GM12865 (cell line): ENCODE measurements at regions not wholly inside any gene's neighbourhood (a gene's known extent, or its start where the extent isn't known, plus 50 kb on each side); places are given as distances from the start of the nearest gene placed in this dataset.
"Not testable (repeated sequence)": the region's sequence is repeated elsewhere in the genome, so short reads cannot be mapped to it uniquely, and the experiment has no call there.

Experiments
- DNase-seq: peaks from one replicate; pipeline ENCODE4 v3.0.0; 2010; ENCODE audit warnings: low read depth
- H3K4me3 ChIP-seq: 2 replicates; pipeline ENCODE4 v1.5.1; 2011; ENCODE audit warnings: mild to moderate bottlenecking, low read depth, low read length, control low read depth
- TF ChIP-seq, protein P1 (sequence below): IDR thresholded peaks from 2 replicates; pipeline ENCODE4 v1.5.1; 2011; ENCODE audit warnings: low read length, control low read depth, low read depth, inconsistent platforms; ENCODE audit not compliant: insufficient read depth; ENCODE audit errors: missing control alignments

DNA sequence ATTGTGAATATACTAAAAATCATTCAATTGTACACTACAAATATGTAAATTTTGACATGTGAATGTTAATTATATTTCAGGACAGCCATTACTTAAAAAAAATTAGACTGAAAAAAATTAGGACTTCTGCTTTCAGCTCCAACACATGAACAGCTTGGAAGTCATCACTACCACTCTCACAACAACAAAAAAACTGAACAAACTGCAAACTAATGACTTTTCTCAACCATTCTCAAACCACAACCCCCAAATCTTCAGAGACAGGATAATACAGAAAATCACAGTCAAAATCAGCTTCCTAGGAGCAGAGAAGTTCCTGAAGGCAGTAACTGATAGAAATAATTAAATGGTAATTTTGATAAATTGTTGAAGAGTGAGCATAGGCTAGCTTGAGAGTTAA lies 686.4 kb downstream of the TLE1 start:
- TF ChIP-seq, protein P1, sequence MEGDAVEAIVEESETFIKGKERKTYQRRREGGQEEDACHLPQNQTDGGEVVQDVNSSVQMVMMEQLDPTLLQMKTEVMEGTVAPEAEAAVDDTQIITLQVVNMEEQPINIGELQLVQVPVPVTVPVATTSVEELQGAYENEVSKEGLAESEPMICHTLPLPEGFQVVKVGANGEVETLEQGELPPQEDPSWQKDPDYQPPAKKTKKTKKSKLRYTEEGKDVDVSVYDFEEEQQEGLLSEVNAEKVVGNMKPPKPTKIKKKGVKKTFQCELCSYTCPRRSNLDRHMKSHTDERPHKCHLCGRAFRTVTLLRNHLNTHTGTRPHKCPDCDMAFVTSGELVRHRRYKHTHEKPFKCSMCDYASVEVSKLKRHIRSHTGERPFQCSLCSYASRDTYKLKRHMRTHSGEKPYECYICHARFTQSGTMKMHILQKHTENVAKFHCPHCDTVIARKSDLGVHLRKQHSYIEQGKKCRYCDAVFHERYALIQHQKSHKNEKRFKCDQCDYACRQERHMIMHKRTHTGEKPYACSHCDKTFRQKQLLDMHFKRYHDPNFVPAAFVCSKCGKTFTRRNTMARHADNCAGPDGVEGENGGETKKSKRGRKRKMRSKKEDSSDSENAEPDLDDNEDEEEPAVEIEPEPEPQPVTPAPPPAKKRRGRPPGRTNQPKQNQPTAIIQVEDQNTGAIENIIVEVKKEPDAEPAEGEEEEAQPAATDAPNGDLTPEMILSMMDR: no peak
- no peak overlapping the region for H3K4me3 ChIP-seq
- no peak for DNase-seq

DNA sequence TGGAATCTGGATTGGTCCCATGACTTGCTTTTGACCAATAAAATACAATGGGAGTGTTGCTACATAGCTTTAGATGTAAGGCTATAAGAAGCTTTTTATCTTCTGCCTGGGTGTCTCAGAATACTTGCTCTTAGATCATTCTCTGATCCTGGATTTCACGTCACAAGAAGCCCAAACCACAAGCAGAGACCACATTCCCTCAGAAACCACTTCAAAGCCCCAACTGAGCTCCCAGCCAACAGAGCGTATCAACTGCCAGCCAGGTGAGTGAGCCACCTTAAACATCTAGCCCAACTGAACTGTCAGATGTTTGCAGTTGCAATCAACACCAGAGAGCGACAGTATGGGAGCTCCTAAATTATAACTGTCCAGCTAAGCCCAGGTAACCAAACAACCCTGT lies 687.1 kb downstream of the TLE1 start:
- TF ChIP-seq, protein P1: no peak
- H3K4me3 ChIP-seq: no peak overlapping the region
- peak; percentile 11 for DNase-seq

DNA sequence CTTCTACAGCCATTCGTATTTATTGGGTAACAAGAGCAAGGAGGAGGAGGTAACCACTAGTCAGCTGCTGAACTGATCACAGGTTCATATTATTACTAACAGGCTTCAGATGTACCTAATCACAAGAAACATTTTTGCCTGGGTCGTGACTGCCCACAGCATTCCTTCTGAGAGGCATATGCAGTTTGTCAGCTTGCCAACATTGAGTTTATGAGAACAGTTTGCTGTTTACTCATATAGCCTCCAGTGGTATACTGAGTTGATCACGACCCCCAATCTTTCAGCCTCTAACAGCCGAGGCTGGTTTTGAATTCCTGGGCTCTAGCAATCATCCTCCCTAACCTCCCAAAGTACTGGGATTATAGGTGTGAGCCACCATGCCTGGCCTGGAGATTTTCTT lies 693.6 kb downstream of the TLE1 start:
- no peak overlapping the region for H3K4me3 ChIP-seq
- TF ChIP-seq, protein P1: no peak
- no peak for DNase-seq

DNA sequence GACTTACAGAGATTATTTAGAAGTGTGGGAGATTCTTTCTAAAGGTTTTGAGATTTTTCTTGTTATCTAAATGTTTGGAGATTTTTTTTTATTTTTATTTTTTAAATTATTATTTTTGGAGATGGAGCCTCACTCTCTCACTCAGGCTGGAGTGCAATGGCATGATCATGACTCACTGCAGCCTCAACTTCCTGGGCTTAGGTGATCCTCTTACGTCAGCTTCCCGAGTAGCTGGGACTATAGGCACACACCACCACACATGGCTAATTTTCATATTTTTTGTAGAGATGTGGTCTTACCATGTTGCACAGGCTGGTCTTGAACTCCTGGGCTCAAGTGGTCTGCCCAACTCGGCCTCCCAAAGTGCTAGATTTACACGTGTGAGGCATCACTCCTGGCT lies 694.5 kb downstream of the TLE1 start:
- TF ChIP-seq, protein P1: no peak
- no peak for DNase-seq
- no peak overlapping the region for H3K4me3 ChIP-seq

DNA sequence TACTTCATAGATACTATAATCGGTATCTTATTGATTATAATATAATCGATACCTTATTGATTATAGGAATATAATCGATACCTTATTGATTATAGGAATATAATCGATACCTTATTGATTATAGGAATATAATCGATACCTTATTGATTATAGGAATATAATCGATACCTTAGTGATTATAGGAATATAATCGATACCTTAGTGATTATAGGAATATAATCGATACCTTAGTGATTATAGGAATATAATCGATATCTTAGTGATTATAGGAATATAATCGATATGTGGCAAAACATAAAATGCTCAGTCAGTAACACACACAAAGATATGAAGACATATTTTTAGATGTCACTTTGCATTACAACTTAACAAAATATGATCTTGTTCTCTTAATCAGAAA lies 703.8 kb downstream of the TLE1 start:
- not testable (repeated sequence) for H3K4me3 ChIP-seq, DNase-seq

DNA sequence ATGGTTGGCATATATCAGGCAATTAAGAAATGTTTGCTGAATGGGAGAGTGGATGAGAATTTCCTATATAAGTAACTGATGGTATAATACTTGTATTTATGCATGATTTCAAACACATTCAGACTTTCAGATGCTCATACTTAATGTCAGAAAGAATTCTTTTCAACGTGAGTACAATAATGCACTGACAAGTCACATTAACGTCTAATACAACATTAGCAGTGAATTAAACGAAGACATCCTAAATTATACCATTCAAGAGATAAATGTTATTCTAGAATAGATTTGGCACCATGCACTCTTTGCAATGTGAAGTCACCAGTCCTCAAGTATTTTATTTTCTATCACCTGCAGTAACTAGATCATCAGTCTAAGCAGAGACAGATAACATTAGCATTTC lies 712.9 kb downstream of the TLE1 start:
- H3K4me3 ChIP-seq: no peak overlapping the region
- TF ChIP-seq, protein P1: no peak
- no peak for DNase-seq

DNA sequence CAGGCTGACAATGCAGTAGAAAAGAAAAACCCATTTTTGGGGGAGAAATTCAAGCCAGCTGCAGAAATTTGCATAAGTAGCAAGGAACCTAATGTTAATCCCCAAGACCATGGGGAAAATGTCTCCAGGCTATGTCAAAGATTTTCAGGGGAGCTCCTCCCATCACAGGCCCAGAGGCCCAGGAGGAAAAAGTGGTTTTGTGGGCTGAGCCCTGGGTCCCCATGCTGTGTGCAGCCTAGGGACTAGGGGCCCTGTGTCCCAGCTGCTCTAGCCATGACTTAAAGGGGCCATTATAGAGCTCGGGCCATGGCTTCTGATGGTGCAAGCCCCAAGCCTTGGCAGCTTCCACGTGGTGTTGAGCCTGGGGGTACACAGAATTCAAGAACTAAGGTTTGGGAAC lies 719.0 kb downstream of the TLE1 start:
- H3K4me3 ChIP-seq, DNase-seq: not testable (repeated sequence)

DNA sequence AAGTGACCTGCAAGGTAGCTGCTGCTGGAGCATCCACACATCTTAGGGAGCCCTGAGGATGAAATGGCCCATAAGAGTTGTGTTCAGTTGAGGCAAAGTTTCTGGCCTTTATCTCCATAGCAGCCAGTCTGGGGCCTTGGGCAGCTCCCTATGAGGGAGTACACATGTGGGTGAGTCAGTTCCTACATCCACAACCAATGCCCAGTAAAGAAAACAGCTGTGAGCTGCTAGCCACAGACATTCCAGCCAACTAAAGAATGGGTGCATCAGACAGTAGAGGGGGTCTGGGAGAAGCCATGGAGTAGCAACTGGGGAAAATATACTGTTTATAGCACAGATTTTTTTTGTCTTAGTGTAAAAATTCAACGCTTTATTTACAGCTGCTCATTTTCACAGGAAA lies 720.7 kb downstream of the TLE1 start:
- TF ChIP-seq, protein P1: no peak
- H3K4me3 ChIP-seq: no peak overlapping the region
- no peak for DNase-seq
